T-helper 1 cell (primary cell): ENCODE measurements at regions not wholly inside any gene's neighbourhood (a gene's known extent, or its start where the extent isn't known, plus 50 kb on each side); places are given as distances from the start of the nearest gene placed in this dataset.
"Not testable (repeated sequence)": the region's sequence is repeated elsewhere in the genome, so short reads cannot be mapped to it uniquely, and the experiment has no call there.

Source experiments
- DNase-seq, 5 donors: peaks; one replicate each; pipeline ENCODE4 v3.0.0-alpha.2; 2012 to 2020

DNA sequence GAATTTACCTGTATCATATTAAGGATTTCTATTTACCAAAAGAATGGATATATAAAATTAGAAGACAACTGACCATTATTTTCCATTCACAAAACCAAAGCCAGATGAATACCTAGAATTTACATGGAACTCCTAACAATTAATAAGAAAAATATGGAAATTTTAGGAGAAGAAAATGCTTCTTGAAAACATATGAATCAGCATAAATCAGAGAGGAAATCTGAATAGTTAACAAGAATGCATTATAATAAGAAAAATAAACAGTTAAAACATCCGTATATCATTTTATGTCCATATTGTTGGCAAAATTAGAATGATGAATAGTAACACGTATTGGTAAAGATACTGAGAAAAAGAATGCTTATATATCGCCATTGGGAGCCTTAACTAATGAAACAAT is 505.5 kb downstream of the NEBL start:
- no peak for DNase-seq

DNA sequence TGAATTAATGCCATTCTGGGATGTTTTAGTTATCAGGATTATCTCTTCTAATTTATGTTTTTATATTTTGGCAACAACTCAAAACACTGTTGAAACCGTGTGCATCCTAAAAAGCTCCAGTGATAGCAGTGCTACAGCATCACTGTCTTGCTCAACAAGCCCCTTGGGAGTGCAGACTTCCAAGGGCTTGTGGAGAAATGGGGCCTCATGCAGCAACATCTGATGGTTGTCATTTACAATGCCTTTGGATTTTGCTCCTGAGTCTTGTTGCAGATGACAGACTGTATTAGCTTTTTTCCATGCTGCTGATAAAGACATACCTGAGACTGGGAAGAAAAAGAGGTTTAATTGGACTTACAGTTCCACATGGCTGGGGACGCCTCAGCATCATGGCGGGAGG is 515.4 kb downstream of the NEBL start:
- DNase-seq = no peak

- DNase-seq = no peak
Measured at GRCh38 chr10:20380401-20380800, 516.7 kb downstream of the NEBL start.

DNA sequence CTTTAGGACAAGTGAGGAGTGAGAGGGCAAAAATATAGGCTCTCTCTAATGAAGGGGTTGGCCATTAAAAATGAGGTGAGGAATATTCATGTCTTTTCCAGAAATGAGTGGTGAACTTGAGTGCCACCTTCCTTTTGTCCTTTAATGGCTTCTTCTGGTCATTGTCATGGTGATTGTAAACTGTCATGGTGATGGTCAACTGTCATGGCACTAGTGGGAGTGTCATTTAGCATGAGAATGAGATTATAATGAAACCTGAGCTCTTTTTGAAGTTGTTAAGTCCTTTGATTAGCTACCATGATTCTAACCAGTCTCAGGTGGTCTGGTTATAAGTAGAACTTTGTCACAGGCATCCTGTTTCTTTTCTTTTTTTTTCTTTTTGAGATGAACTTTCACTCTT is 524.4 kb downstream of the NEBL start:
- DNase-seq = no peak

- DNase-seq = not testable (repeated sequence)
Measured at GRCh38 chr10:20370977-20371533, 526.1 kb downstream of the NEBL start.

DNA sequence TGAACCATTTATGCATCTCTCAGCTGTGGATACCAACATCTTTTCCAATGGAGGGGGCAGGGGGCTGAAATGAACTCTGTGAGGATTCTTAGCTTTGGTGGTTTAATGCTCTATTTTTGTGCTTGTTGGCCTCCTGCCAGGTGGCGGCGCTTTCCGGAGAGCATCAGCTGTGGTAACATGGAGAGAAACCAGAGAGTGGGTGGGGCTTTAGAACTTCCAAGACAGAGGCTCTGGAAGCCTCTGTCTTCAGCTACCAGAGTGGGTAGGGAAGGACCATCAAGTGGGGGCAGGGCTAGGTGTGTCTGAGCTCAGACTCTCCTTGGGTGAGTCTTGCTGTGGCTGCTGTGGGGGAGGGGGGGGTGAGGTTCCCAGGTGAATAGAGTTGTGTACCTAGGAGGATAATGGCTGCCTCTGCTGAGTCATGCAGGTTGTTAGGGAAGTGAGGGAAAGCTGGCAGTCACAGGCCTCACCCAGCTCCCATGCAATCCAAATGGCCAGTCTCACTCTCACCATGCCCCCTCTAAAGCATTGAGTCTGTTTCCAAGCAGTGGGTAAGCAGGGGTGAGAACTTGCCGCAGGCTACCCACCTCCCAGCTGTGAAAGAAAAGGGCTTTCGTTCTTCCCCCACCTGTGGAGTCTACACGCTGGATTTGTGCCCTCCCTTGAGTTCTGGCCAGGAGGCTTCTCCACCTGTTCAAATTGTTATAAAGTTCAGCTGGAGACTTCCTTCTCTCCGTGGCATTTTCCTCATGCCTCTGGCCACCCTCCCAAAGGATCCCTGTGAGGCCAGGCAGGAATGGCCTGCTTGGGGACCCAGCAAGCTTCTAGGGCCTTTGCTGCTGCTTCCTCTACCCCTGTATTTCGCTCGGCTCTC is 527.0 kb downstream of the NEBL start:
- no peak for DNase-seq

DNA sequence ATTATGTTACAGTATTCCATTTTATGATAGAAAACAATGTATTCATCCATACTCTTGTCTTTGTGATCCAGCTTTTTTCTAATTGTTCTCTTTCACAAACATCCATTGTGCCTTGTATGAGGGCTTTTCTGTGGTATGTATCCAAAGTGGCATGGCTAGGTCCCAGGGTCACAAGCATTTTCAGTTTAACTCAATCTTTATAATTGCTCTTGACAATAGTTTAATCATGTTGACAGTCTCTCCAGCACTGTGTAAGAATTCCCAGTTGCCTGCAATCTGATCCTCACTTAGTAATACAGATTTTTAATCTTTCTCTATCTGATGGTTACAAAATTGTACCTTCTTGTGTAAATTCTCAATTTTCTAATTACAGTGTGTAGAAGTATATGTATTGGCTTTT is 533.4 kb downstream of the NEBL start:
- DNase-seq = no peak

- no peak for DNase-seq
Measured at GRCh38 chr10:20355915-20356314, 539.7 kb downstream of the PLXDC2 start.

DNA sequence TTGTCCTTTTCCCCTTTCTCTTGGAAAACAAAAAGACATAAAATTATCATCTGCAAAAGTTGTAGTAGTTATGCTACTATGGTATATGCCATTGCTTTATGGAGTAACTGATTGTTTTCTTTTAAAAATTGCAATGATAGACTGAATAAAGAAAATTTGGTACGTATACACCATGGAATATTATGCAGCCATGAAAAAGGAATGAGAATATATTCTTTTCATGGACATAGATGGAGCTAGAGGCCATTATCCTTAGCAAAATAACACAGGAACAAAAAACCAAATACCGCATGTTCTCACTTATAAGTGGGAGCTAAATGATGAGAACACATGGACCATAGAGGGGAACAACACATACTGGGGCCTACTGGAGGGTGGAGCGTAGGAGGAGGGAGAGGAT is 538.8 kb downstream of the PLXDC2 start:
- DNase-seq = no peak

DNA sequence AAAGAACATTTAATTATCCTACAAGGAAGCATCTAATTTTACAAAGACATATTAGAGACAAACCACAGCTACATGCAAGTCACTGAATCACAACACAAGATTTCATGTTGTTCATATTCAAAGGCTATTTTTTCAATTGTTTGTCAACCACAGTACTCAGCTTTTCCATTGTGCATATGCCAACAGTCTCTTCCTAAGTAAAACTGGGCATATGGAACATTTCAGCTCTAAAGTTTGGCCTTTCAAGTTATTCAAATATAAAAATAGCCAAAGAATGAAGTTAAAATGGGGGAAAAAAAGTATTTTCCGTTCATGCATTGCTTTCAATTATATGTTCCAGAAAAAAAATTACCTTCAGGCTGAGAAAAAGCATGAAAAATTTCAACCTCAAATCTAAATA is 537.9 kb downstream of the PLXDC2 start:
- no peak for DNase-seq

- no peak for DNase-seq
Measured at GRCh38 chr10:20350509-20350908, 534.3 kb downstream of the PLXDC2 start.

GRCh38 chr10:20343036-20343435 is 526.8 kb downstream of the PLXDC2 start:
- DNase-seq = no peak
